Retina (tissue), 1 donor: ENCODE measurements at regions not wholly inside any gene's neighbourhood (a gene's known extent, or its start where the extent isn't known, plus 50 kb on each side); places are given as distances from the start of the nearest gene placed in this dataset.

Experiments
- DNase-seq: peaks from one replicate; pipeline ENCODE4 v3.0.0-alpha.2; 2016

DNA sequence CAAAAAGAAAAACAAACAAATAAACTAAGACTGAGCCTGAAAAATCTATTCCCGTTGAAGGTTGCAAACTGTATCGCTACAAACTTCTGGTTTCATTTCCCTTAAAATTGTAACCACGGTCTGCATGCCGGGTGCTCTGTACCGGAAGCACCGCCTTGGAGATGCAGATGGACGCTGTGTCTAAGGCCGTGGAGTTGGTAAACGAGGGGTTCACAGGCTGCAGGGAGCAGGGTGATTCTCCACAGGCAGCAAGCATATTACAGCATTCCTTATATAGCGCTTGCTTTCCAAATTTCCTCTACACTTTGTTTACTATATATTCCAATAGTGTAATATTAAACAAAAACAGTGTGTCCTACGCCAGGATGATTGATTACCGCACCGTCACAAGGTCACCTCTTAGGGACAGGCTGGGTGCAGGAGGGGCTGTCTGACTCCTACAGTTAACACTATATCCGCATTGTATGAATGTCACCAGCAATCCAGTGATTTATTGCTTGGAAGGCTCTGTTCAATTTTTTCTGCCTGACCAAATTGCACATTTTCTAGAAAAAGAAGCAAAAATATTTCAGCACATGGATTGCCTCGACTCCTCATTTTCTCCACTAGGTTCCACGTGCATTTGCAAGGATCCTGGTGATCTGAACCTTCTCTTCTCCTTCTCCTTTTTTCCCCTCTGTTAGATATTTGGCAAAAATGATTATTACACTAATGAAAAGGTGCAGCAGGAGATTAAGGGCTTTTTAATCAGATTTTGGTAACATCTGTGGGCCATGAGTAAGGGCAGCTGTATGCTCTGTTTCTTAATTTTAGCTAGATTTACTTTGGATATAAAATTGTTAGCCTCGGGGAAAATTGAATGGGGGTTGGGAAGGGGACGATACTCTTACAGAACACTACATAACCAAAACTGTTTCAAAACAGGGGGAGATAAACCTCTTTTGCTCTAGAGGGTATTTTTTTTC, 325.8 kb upstream of the MGMT start:
- DNase-seq, result no peak

DNA sequence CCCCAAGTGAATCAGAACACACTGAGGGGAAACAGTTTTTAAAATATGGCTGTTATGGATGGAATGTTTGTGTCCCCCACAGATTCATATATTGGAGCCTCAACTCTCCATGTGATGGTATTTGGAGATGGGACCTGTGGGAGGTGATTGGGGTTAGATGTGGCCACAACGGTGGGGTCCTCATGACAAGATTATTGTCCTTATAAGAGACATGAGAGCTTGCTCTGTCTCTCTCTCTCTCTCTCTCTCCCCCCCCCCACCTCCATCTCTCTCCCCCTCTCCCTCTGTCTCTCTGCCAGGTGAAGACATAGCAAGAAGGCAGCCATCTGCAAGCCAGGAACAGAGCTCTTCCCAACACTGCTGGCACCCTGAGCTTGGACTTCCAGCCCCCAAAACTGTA, 315.8 kb upstream of the MGMT start:
- no peak for DNase-seq

GRCh38 chr10:129156406-129156805, 310.6 kb upstream of the MGMT start:
- DNase-seq, result no peak

DNA sequence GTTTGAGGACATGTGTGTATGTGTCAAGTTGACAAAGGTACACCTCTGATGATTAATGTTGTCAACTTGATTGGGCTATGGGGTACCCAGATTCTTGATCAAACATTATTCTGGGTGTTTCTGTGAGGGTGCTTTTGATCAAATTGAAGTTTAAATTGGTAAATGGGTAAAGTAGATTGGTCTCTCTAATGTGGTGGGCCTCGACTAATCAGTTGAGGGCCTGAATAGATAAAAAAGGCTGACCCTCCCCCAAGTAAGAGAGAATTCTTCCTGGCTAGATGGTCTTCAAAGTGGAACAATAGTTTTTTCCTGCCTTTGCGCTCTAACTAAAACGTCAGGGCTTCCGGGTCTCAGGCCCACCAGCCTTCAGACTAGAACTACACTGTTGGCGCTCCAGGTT, 309.9 kb upstream of the MGMT start:
- DNase-seq, result no peak

DNA sequence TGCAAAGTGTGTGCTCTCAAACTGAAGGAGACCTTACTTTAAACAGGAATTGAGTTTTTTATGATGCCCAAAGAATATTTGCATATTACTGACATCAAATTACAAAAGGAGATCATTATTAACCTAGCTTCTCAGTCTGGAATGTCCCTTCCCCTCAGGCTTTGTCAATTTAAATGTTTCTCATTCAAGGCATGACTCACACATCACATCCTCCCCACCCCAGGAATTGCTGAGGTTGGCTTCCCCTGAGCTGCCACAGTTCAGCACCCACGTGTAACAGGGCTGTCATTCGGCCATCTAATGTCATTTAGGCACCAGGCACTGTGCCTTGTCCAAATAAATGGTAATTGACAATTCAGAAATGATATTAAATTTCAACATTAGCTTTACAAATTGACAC, 305.9 kb upstream of the MGMT start:
- DNase-seq, result no peak

- DNase-seq, result no peak
Measured at GRCh38 chr10:129163531-129163930, 303.5 kb upstream of the MGMT start.

DNA sequence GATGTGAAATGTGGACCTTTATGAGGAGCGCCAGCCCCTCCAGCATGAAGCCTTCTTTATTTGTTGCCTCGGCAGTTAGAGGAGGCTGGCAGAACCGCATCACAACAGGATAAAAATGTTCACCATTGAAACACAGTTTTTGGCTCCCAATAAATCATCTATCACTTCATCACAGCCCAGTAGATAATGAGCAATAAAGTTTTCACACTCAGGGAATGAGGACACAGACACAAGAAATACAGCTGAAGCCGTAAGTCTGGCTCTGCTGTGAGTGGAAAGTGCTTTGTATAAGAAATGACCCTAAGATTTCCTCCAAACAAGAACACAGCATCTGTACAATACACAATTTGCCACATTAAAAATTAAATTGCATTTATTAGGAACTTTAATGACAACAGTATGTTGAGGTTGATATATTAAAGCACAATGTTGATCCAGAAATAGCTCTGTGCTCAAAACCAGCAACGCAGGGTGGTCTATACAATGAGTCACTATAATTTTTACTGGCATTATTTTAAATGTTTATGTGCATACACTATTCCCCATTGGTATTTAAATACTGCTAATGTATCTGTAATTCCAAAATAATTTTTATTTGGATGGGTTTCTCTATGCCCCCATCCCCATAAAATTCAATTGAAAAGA, 301.8 kb upstream of the MGMT start:
- DNase-seq, result no peak

DNA sequence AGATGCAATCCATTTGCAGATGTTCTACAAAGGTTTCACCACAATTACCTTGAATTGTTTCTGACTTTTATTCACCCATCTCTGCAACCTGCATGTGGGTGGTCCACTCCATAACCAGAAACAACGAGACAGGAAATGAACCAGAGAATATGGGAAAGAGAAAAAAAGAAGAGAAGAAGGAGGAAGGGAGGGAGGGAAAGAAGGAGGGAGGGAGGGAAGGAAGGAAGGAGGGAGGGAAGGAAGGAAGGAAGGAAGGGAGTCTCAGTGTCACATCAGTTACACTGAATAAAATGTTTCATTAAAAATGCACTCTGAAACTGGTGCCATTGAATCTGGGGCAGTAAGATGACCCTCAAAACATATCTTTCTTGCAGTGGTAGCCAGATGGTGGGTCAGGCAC, 301.3 kb upstream of the MGMT start:
- DNase-seq, result no peak

DNA sequence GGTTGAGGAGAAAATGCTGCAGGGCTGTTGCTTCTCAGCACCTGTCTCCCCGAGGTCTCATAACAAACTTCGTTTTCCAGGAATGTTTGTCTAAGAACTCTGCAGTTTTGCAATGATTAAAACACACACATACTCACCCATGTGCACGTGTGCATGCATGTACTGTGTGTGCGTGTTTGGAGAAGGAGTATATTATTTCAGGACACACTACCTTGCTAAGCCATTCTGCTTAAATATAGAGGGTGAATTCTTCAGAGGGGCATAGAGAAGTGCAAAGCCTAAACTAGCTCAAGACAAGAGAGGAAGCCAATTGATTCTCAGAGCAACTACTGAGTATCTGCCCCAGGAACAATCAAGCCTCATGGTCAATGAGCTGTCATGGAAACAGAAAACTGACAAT, 298.4 kb upstream of the MGMT start:
- DNase-seq, result no peak

DNA sequence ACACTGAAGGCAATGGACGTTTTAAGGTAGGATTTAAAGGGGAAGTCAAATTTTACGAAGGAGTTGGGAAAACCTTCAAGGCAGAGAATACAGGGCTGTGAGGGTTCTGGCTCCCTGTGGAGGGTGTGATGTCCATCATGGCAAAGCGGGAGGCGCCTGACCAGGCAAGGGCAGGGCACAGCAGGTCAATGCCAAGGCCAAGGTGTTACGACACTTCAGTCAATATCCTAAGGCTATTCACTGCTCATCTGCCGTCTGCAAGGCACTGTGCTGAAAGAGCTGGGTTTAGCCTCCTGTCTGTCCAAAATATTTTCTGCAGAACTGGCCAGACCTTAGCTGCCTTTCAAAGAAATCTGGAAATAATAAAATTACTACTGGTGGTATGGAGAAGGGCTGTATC, 297.9 kb upstream of the MGMT start:
- no peak for DNase-seq

DNA sequence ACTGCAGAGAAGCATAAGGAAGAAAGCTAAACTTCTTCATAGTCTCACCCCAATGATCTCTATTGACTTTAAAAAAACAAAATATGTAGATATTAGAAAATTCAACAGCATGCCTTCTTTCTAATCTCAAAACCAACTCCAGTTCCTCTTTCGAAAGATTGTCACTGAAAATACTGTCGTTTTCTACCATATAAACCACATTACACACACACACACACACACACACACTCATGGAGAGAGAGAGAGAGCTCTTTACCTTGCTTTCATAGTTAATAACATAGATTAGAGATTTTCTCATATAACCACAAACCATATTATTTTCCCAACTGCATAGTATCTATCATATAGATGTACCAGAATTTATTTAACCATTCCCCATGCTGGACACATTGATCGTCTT, 296.2 kb upstream of the MGMT start:
- DNase-seq, result no peak

DNA sequence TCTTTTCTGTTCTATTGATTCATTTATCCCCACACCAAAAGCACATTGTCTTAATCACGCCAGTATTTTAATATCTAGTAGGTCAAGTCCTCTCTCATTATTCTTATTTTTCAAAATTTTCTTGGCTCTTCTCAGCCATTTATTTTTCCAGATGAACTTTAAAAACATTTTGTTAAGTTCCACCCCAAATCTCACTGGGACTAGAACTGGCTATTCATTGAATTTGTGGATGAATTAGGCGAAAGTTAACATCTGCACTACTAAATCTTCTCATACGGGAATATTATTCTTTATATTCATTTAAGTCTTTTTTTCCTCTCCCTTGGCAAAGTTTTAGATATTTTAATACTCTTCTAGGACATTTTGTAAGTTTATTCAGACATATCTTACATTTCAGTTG, 295.2 kb upstream of the MGMT start:
- no peak for DNase-seq

- peak; percentile 28 for DNase-seq
Measured at GRCh38 chr10:129174232-129175014, 292.6 kb upstream of the MGMT start.

GRCh38 chr10:129179245-129179971, 287.6 kb upstream of the MGMT start:
- DNase-seq, result no peak

DNA sequence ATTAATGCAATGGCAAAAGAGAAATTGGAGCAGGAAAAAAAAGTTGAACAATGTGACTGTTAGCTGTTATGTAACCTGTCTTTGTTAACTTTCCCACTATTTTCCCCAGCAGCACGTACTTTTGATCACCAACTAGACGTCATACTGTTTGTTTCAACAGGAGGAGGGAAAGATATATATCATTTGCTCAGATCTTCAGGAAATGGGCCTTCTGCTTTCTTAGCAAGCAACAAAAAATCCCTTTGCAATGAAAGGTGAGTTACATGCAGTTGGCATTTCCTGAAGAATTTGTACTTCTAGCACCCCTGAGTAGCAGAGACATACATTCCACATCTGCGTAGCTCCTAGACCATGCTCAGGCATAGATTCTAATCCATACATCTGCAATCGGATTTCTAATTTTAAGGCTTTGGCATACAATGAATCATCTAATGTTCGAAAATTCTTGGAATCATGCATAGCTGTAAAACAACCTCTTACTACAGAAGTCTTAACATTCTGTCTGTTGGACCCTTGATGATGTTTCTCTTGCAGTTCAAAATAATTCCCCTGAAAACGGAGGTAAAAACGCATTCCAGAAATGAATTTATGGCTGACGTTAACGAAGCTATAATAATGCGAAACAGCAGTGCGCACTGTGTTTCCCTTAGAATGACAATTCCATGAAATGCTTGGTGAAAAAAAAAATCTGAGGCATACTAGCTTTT, 286.9 kb upstream of the MGMT start:
- no peak for DNase-seq

GRCh38 chr10:129184196-129184595, 282.8 kb upstream of the MGMT start:
- DNase-seq, result no peak

DNA sequence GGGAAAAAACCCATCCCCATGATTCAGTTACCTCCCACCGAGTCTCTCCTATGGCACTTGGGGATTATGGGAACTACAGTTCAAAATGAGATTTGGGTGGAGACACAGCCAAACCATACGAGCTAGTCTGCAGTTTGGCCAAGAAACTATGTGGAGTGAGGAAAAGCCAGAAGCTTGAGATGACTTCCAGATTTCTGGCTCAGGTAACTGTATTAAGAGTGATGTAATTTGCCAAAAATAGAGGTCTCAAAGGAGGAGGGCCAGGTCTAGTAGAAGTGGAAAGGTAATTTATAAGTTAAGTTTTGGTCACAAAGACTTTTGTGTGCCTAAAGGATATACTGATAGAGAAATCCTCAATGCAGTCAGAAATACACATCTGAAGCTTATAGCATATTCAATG, 279.7 kb upstream of the MGMT start:
- DNase-seq, result no peak

GRCh38 chr10:129191797-129192196, 275.2 kb upstream of the MGMT start:
- DNase-seq, result no peak

GRCh38 chr10:129192344-129193128, 274.5 kb upstream of the MGMT start:
- no peak for DNase-seq

GRCh38 chr10:129193148-129193547, 273.9 kb upstream of the MGMT start:
- no peak for DNase-seq

DNA sequence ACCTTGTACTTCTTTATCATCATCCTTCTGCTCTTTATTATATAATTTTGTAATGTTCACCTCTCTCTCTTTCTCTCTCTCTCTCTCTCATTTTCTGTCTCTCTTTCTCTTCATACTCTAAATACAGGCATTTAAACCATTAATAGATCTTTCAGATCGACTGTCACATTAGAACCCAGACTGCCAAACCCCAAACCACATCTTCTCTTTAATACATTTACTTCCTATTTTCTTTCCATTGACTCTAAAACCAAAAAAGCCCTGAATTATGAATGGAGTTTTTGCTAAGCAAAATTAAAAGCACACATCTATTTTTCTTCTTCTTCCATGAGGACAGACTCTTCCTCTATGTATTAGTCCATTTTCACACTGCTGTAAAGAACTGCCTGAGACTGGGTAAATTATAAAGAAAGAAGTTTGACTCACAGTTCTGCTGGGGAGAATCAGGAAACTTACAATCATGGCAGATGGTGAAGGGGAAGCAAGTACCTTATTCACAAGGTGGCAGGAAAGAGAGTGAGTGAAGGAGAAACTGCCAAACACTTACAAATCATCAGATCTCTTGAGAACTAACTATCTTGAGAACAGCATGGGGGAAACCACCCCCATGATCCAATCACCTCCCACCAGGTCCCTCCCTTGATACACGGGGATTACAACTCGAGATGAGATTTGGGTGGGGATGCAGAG, 272.7 kb upstream of the MGMT start:
- DNase-seq, result no peak
